ENCODE measurements at regions not wholly inside any gene's neighbourhood (a gene's known extent, or its start where the extent isn't known, plus 50 kb on each side); places are given as distances from the start of the nearest gene placed in this dataset.

DNA sequence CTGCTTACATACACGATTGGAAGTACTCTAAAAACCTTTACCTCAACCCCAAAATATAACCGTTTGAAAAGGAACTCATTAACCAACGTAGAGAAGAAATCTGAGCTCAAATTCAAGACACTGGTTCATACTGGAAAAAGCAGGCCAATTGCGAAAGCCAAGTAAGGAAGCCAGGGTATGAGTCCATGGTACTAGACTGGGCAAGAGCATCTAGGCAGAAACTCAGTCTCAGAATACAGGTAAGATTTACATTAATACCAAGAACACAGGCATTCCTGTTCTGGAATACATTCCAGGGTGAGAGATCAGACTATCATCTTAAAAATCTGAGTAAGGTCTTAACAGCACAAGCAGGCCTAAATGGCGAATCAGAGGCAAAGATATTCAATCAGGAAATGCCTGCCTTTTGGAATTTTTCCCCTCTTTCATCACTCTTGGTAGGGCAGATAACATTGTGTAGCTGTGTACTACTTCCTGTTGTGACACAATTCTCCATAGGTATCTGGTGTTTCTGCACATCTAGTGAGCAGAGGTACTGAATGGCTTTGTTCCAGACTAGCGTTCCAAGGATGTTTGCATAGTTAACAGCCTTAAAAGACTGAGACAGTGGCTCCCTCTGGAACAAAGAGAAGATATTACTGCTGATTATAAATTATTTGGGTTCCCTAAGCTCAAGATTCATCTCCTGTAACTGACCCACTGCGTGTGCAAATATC, 311.3 kb downstream of the PCDH19 start:
- TF ChIP-seq, protein P1, sequence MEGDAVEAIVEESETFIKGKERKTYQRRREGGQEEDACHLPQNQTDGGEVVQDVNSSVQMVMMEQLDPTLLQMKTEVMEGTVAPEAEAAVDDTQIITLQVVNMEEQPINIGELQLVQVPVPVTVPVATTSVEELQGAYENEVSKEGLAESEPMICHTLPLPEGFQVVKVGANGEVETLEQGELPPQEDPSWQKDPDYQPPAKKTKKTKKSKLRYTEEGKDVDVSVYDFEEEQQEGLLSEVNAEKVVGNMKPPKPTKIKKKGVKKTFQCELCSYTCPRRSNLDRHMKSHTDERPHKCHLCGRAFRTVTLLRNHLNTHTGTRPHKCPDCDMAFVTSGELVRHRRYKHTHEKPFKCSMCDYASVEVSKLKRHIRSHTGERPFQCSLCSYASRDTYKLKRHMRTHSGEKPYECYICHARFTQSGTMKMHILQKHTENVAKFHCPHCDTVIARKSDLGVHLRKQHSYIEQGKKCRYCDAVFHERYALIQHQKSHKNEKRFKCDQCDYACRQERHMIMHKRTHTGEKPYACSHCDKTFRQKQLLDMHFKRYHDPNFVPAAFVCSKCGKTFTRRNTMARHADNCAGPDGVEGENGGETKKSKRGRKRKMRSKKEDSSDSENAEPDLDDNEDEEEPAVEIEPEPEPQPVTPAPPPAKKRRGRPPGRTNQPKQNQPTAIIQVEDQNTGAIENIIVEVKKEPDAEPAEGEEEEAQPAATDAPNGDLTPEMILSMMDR (IDR thresholded peaks at IDR 0.05; ENCODE audit: low read depth, low read length) = no peak
- no peak for TF ChIP-seq POLR2A (IDR thresholded peaks at IDR 0.05; ENCODE audit: extremely low read depth, insufficient read length)

Data from NB4 (cell line).